Upper lobe of left lung (tissue), 4 donors: ENCODE measurements at regions not wholly inside any gene's neighbourhood (a gene's known extent, or its start where the extent isn't known, plus 50 kb on each side); places are given as distances from the start of the nearest gene placed in this dataset.

Experiments
- CTCF ChIP-seq, 6 experiments: fragments of 450-650 bp in 4 of 6; fragments of 200-600 bp in 2 of 6; sonication (generic) in 2 of 6; IDR thresholded peaks; one replicate each; pipeline ENCODE4 v1.5.1; 2016 to 2019; ENCODE audit warnings: antibody characterized with exemption in 6 of 6
- EP300 ChIP-seq, 4 donors: sonication (generic); formaldehyde crosslinking; IDR thresholded peaks; one replicate each; pipeline ENCODE4 v1.5.1; 2017; ENCODE audit warnings: antibody characterized with exemption in 4 of 4, control low read depth in 2 of 4
- POLR2A ChIP-seq, 4 donors: fragments of 450-650 bp; IDR thresholded peaks; one replicate each; pipeline ENCODE4 v1.5.1; 2016 to 2017; ENCODE audit warnings: antibody characterized with exemption in 4 of 4, mild to moderate bottlenecking in 2 of 4
- POLR2AphosphoS5 ChIP-seq, 2 donors: sonication (generic); formaldehyde crosslinking; IDR thresholded peaks; one replicate each; pipeline ENCODE4 v1.5.1; 2017; ENCODE audit warnings: antibody characterized with exemption in 2 of 2

DNA sequence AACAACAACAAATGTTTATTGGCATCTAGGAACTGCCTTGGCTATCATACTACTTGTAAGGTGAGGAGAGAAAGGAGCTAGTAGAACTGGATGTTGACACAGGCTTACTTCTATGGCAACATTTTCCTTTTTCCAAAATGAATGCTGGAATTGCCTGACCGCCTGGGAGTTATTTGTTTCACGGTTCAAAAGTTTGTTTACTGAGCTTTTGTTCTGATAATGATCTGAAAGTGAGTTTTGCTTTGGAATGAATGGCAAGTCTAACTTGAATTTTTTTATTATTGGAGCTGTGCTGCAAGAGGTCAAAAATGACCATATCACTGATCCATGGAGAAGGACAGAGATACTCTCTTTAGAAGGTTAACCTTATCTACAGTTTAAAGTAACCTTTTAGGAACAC, 183.5 kb upstream of the CAND1 start:
- TF ChIP-seq CTCF (IDR thresholded peaks at IDR 0.05) (no peak), POLR2A (IDR thresholded peaks at IDR 0.05) (no peak), POLR2AphosphoS5 (IDR thresholded peaks at IDR 0.05) (no peak), EP300 (IDR thresholded peaks at IDR 0.05) (no peak)
